ENCODE measurements at regions not wholly inside any gene's neighbourhood (a gene's known extent, or its start where the extent isn't known, plus 50 kb on each side); places are given as distances from the start of the nearest gene placed in this dataset.
A peak's percentile ranks its signal among the peaks of the same experiment; 100 is the strongest.
"Not testable (repeated sequence)": the region's sequence is repeated elsewhere in the genome, so short reads cannot be mapped to it uniquely, and the experiment has no call there.

DNA sequence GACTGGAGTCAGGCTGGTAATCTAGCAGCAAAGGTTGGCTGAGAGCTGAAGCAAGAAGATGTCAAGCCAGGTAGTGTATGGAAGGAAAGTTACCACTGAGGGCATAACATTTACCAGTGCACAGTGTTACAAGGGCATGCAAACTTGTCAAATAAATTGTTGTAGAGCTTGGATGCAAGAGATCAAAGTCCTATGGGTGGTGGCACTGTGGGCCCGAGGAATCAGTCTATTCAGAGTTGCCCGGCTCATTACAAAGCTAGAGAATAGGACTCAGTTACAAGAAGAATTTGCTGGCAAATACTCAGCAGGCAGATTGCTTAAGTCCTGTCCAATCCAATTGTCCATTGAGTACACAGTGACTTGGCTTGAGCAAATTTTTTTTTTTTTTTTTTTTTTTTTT, 2043.8 kb downstream of the ARAP2 start:
- DNase-seq, result no peak

DNA sequence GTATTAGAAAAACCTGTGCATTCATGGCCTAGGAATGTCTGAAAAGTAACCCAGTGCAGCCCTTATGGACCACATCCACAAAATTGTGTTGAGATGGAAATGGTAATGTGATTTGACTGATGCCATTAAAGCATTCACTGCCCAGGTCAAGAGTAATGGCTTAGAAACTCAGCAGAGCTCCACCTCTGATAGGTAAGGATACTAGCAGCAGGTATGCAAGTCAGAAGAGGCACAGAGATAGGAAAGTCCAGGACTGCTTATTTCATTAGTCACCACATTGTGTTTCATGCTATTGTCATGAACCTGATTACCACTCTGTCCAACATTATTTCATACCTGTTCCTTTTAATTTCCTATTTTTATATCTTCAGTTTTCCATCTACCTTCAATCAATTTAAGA, 2042.2 kb downstream of the ARAP2 start:
- no peak for DNase-seq

DNA sequence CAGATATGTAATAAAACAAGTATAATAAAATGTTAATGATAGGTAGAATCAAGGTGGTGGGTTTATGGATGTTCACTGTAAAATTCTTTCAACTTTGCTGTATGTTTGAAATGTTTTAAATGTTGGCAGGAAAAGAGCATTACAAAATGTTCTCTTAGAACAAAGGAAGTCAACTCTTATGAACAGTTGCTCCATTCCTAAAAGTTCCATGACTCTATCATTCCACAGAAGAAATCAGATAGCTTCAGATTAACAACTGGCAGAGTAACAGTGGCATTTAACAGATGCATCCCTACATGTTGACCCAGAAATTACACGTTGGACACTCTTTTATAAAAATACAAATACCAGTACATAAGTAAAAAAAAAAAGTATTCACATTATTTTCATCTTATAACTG, 2023.7 kb downstream of the ARAP2 start:
- no peak for DNase-seq

DNA sequence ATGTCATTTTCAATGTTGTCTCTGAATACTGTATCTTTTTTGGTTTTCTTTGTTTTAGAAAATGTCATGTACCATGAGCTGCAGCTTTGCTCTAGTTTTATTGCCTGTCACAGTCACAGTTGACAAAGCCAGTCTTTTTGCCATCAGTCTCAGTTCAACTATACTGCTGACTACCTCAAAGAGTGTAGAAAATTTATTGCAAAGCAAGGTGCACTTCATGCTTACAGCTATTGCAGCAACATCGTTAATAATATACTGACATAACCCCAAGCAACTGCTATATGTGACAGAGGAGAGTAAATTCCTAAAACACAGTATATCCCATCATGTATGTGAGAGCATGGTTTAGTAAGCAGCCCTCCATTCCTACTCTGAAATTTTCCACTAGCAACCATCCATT, 2022.3 kb downstream of the ARAP2 start:
- no peak for DNase-seq

DNA sequence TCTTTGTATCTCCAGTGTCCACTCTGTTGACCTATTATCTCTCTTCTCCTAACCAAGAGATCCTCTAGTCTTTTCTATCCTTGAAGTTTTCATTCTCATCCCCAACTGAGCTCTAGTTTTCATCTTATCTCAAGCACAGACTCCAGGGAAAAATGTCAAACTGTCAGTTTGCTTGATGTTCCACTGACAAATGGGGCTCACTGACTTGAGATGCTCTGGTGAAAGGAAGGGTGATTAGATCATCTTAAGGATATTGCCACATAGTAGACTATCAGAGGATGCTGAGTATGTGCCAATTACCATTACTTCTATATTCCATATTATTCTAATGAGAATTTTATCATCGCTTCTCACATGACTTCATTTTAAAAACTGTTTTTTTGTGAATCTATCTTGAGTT, 2008.2 kb downstream of the ARAP2 start:
- no peak for DNase-seq

DNA sequence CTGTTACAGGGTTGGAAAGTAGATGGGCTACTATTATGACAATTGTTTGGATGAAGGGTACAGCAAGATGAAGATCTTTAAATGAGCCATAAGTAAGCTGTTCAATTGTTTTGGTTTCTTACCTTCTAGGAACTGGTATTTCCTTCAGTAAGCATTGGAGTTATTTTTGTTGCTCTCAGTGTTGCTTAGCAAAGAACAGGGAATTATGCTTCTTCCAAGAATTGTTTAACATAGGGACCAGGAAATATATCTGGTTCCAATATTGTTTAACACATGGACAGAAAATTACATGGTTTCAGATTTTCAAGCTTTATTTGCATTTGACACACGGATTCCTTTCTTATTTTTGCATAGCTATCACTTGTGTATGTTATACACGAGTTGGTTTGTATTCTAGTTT, 1999.0 kb downstream of the ARAP2 start:
- no peak for DNase-seq

DNA sequence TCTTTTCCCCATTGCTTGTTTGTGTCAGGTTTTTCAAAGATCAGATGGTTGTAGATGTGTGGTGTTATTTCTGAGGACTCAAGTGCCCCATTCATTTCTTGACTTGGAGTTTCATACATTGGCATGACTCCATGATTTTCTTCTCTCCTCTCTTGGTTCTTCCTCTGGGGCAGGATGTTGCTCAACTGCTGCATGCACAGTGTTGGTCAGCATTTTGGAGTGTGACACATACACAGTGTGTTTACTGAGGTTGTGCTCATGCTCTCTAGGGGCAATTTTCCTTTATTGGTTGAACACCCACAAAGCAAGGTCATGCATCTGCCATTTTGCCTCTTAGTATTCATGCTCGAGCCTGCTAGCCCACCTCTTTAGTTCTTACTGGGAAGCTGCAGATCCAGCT, 1993.8 kb downstream of the ARAP2 start:
- DNase-seq, result no peak

DNA sequence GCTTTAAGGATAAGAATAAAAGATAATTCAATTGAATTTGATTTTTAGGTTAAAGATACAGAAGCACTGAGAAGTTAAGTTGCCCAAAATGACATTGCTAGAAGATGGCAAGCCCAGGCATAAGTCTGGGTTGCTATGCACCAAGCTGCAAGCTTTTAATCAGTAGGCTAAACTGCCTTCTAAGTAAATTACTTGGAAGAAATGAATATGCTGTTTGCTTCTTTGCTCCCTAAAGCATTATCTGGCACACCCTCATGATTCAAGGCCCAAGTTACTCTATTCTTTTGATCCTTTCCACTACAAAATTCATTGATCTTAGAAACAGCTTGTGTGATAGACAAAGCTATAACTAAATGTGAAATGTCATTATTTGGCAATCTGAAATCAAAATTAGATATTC, 1991.1 kb downstream of the ARAP2 start:
- no peak for DNase-seq

DNA sequence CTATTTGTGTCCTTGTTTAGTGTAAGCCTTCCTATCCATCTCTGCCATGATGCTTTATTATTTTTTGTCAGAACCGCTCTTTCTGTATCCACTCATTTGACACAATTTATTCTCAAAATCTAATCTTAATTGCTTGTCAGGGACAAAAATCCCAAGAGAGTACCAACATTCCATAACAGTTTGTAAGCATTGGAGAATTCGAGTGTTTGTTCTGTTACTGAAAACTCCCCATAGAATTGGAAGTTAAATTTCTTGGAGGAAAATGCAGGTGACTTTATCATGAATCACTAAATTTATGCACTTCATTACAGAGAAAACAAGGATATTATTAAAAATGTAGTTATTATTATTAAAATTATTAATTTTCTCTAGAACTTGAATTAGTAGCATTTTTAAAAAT, 1986.1 kb downstream of the ARAP2 start:
- DNase-seq, result no peak

DNA sequence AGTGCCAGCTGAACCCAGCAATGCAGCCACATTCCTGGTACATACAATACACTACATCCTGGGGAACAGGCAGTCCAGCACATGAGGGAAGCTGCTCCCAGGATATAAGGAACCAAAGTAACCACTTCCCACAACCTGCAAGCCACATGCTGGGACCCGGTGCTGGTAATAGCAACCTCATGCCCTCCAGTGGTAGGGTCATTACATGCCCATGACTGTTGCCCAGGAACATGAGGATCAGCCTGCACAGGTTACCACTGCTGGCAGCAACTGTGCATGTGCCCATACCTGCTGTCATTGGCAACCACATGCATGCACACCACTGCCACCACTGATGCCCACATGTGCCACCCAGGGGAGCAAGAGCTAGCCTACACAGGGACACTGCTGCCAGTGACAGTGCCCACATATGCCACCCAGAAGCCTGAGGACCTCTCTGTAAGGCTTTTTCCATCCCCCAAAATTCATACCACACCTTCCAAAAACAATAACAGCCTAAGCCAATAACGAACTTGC, 1982.5 kb downstream of the ARAP2 start:
- no peak for DNase-seq

DNA sequence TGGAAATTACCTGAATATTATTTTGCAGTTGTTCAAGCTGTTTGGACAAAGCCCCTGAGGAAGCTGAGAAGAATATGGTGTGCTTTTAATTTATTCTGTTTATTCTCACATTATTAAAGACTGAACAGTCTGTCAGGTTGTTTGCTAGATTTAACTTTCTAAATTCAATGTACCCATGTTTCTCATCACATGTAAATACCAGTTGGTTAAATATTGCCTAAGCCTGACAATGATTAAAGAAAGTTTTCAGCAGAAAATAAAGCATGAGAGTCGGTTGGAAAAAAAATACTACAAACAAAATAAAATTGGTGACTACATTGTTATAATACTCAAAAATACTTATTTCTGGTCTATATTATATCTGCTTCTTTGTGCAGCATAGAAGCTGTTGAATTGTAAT, 1974.7 kb downstream of the ARAP2 start:
- no peak for DNase-seq

DNA sequence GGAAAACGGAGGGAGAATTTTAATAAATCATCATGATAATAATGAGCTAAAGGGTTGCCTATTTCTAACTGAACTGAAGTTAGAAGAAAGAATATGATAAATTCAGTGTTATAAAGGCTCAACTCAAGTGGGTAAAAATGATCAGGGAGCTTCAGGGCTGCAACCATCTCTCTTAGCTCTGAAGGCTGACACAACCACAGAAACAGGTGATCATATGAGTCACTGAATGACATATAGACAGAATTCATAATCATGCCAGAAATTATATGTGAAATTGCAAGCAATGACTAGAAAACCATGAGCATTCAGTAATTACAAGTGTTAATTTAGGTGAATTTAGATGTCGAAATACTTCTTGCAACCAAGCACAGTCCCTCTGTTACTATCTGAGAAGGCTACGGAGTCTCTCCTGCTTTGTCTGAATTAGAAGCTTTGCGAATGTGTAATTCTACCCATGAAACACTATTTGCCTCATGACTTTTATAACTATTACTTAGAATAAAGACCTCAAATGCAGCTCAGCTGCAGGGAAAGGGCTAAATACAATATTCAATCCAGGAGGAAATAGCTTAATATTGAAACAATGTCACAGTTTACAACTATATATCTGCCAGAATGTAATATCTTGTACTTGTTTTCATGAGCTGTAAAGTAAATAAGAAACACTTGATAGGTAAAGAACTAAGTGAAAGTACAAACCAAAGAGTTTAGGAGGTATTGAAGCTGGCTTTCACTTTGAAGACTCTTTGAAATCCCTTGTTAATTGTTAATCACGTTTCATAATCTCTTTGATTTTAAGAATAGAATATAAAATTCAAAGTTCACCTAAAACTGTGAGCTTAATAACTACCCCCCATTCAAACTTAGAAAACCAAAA, 1972.6 kb downstream of the ARAP2 start:
- no peak for DNase-seq

DNA sequence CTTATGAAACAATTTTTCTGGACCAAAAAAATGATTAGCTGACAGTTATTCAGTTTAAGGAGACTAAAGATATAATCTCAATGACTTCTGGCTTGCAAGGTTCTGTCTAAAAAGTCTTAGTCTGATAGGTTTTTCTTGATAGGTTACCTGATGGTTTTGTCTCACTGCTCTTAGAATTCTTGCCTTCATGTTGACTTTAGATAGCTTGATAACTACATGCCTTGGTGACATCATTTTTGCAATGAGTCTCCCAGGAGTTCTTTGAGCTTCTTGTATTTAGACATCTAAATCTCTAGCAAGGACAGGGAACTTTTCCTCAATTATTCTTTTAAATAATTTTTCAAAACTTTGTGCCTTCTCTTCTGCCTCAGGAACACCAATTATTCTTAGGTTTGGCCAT, 1965.3 kb downstream of the ARAP2 start:
- DNase-seq, result no peak

DNA sequence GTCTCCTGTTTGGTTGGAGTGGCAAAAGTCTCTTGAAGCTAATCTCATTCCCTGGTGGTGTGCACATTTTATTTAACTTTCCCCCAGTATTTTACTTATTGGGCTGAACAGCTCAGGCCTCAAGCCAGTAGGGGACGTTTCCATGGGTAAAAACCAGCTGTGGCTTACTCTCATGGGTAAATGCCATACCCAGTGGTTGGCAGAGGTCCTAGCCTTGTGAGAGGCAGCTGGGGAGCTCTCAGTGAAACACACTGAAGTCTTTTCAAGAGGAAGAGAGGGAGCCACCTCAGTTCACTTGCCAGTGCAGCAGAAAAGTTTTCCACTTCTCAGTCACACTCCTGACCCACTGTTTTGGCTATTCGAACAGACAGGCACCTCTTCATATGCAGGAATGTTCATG, 1964.2 kb downstream of the ARAP2 start:
- DNase-seq, result no peak

DNA sequence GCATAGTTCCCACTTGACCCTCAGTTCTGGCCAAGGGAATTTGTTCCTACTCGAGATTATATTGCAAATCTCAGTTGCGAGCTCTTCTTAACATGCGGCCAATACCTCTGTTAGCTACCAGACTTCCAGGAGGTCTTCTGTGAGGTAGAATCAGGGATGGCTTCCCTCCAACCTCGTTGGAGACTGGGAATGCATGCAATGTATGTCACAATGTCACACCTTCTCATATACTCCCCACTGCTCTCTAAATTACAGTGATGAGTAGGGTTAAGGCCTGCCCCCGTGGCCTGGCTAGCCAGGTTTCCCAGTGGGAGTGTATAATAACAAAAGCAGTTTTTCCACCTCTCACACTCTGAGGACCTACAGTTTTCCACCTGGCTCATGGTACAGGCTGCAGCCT, 1962.5 kb downstream of the ARAP2 start:
- DNase-seq, result peak; percentile 43

DNA sequence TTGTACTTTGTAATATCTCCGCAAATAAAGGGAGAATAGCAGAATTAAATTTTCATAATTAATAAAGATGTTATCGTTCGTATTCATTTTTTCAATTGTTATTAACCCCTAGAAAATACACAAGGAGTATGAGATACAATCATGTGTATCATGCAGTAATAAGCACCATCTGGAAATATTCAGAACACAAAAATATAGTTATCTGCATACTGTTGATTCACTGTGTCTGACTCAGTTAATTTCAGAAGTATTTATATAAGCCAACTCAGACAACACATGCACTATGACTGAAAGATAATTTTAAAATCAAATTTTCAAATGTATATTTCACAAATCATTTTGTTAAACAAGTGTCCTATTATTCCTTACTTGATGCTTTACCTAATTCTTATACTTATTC, 1954.8 kb downstream of the ARAP2 start:
- no peak for DNase-seq

DNA sequence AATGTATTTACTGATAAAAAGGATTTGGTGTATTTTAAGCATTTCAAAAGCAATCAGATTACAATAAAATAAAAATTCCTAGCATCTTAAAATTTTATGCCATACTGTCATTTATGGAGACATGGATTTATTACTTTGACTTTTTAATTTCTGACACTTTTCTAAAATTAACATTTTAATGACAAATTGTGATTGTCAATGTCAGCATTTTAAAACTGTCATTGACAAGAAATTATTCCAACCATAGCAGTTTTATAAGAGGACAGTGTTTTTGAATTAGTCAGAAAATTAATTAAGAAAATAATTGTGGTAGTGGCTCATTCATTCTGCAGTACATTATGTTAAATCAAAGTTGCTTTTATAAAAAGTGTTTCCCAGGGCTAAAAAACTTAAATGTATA, 1954.4 kb downstream of the ARAP2 start:
- DNase-seq, result no peak

DNA sequence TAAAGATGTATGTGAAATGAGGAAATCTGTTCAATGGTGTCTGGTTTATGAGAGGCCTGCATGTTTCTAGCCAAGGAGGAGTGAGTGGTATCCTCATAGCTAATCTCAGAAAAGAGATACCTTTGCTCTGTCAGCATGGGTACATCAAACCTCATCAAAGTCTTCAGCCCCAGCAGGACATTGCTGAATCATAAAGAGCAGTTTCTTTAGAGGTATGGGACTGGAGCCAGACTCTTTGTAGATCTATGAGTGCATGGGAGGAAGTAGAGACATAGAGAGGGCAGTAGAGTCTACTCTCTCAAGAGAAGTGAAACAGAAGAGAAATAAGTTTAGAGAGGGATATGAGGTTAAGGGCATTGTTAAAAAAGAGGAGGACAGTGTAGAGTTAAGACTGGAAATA, 1950.9 kb downstream of the ARAP2 start:
- DNase-seq, result peak; percentile 38

DNA sequence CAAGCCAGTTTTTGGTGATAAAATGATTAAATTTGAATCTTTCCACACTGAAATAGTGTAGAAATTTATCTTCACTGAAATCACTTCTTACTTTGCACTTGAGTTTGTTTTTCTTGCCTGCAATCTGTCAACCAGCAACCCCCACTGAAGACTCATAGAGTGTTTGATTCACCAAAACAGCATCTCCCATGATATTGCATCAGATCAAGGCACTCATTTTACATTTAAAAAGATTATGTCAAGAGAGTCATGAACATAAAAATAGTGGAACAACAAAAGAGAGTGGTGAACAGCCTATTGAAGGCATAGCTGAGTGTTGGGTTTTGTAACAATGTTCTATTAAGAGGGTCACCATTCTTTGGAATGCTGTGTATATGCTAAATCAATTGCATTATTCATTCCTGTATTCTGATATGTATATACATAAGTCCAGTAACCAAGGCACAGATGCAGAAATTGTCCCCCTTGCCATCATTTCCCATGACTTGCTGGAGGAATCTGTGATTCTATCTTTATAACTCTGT, 1934.9 kb downstream of the ARAP2 start:
- no peak for DNase-seq

DNA sequence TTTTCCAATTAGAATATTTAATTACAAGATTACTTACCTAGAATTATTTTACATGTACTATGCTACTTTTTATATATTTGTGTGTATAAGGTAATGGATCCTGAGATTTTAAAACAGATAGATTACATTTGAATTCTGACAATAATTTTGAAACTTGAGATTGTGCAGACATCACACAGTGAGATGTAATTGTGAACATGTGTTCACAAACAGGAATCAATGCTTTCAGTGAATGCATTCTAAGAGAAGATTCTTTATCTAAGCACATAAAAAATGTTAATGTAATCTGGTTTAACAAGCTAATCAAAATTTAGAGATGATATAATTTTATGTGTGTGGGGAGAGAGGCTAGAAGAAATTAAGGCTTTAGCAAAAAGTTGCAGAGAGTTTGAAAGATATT, 1925.5 kb downstream of the ARAP2 start:
- peak; percentile 37 for DNase-seq

DNA sequence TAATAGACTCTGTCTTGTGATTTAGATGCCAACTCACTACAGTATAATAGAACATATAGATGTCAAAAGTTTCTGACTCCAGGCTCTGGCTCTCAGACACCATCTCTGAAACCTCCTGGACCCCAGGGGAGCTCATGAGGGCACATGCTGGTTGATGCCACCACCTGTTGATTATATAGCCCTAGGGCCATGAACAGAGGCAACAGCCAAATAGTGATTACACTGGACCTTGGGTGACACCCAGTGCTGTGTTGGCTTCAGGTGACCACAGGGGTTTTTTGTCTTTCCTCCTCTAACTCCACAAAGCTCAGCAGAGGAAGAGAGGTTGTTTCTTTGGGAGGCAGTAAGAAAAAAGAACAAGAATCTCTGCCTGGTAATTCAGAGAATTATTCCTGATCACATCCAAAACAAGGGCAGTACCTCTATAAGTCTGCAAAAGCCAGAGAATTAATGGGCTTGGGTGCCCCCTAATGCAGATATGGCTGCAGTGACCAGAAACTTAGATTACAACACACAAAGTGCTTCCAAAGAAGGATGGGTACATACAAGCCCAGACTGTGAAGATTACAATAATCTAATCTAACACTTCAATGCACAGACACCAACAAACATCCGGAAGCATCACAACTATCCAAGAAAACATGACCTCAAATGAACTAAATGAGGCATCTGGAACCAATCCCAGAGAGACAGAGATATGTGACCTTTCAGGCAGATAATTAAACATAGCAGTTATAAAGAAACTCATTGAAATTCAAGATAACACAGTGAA, 1920.6 kb downstream of the ARAP2 start:
- peak; percentile 87 for DNase-seq

DNA sequence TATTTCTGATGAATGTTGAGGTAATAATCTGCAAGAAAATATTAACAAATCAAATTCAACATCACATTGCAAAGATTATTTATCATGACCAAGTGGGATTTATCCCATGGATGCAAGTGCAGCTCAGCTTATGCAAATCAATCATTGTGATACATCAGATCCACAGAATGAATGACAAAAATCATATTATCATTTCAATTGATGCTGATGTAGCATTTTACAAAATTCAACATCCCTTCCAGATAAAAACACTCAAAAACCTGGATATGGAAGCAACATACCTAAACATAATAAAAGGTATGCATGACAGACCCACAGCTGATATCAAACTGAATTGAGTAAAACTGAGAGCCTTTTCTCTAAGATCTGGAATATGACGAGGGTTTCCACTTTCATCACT, 1915.4 kb downstream of the ARAP2 start:
- no peak for DNase-seq

DNA sequence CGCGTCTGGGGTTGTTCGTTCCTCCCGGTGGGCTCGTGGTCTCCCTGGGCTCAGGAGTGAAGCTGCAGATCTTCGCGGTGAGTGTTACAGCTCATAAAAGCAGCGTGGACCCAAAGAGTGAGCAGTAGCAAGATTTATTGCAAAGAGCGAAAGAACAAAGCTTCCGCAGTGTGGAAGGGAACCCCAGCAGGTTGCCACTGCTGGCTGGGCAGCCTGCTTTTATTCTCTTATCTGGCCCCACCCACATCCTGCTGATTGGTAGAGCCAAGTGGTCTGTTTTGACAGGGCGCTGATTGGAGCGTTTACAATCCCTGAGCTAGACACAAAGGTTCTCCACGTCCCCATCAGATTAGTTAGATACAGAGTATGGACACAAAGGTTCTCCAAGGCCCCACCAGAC, 1909.2 kb downstream of the ARAP2 start:
- DNase-seq, result not testable (repeated sequence)

DNA sequence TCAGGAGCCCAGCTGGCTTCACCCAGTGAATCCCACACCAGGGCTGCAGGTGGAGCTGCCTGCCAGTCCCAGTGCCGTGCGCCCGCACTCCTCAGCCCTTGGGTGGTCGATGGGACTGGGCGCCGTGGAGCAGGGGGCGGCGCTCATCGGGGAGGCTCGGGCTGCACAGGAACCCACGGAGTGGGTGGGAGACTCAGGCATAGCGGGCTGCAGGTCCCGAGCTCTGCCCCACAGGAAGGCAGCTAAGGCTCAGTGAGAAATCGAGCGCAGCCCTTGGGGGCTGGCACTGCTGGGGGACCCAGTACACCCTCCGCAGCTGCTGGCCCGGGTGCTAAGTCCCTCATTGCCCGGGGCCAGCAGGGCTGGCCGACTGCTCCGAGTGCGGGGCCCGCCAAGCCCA, 1908.8 kb downstream of the ARAP2 start:
- not testable (repeated sequence) for DNase-seq

Measured in NCI-H69 (cell line).